ENCODE measurements at regions not wholly inside any gene's neighbourhood (a gene's known extent, or its start where the extent isn't known, plus 50 kb on each side); places are given as distances from the start of the nearest gene placed in this dataset.
"Not testable (repeated sequence)": the region's sequence is repeated elsewhere in the genome, so short reads cannot be mapped to it uniquely, and the experiment has no call there.

- peaks cover 2% of the 10 kb centered on the region for H3K9me3 ChIP-seq (ENCODE audit: control insufficient read depth, low read length)
- intact Hi-C loops (cut with DNase I), result no loop called here
- no peaks in the 10 kb centered on the region for H3K4me1 ChIP-seq (ENCODE audit: control insufficient read depth in 1 of 2, insufficient read depth in 2 of 2, low read length in 2 of 2)
- peak; percentile 19 for ATAC-seq (ENCODE audit: low FRiP score)
- DNase-seq, result no peak
- H3K27me3 ChIP-seq (ENCODE audit: control insufficient read depth in 1 of 2, insufficient read depth in 2 of 2, low read length in 1 of 2), result no peaks in the 10 kb centered on the region
- no peak overlapping the region for H3K27ac ChIP-seq (ENCODE audit: low read depth in 1 of 2, low read length in 2 of 2)
- no peak overlapping the region for H3K4me3 ChIP-seq (ENCODE audit: low read length in 2 of 2)
- 91 to 92% methylated on average over 1 of the region's 1 CpG for WGBS, 2 donors
- no peaks in the 10 kb centered on the region for H3K36me3 ChIP-seq (ENCODE audit: control insufficient read depth in 1 of 2, insufficient read depth in 2 of 2, low read length in 1 of 2)
These were observed 226.0 kb upstream of the PTGER4 start for GRCh38 chr5:40453689-40454088.

- H3K27me3 ChIP-seq (ENCODE audit: control insufficient read depth in 1 of 2, insufficient read depth in 2 of 2, low read length in 1 of 2), result no peaks in the 10 kb centered on the region
- 78 to 87% methylated on average over 5 of the region's 5 CpGs for WGBS, 2 donors
- ATAC-seq (ENCODE audit: low FRiP score) (no peak), DNase-seq (no peak)
- no peak overlapping the region for H3K27ac ChIP-seq (ENCODE audit: low read depth in 1 of 2, low read length in 2 of 2)
- no peaks in the 10 kb centered on the region for H3K4me1 ChIP-seq (ENCODE audit: control insufficient read depth in 1 of 2, insufficient read depth in 2 of 2, low read length in 2 of 2)
- no peaks in the 10 kb centered on the region for H3K36me3 ChIP-seq (ENCODE audit: control insufficient read depth in 1 of 2, insufficient read depth in 2 of 2, low read length in 1 of 2)
- intact Hi-C loops (cut with DNase I), result no loop called here
- H3K4me3 ChIP-seq (ENCODE audit: low read length in 2 of 2), result no peak overlapping the region
- H3K9me3 ChIP-seq (ENCODE audit: control insufficient read depth, low read length), result peaks cover 2% of the 10 kb centered on the region
These were observed 226.7 kb upstream of the PTGER4 start for GRCh38 chr5:40452874-40453624.

GRCh38 chr5:40447438-40447837, 232.3 kb upstream of the PTGER4 start:
- Histone ChIP-seq H3K4me3 (ENCODE audit: low read length in 2 of 2) (no peak overlapping the region), H3K9me3 (ENCODE audit: control insufficient read depth, low read length) (no peaks in the 10 kb centered on the region), H3K4me1 (ENCODE audit: control insufficient read depth in 1 of 2, insufficient read depth in 2 of 2, low read length in 2 of 2) (no peaks in the 10 kb centered on the region), H3K36me3 (ENCODE audit: control insufficient read depth in 1 of 2, insufficient read depth in 2 of 2, low read length in 1 of 2) (no peaks in the 10 kb centered on the region), H3K27me3 (ENCODE audit: control insufficient read depth in 1 of 2, insufficient read depth in 2 of 2, low read length in 1 of 2) (no peaks in the 10 kb centered on the region), H3K27ac (ENCODE audit: low read depth in 1 of 2, low read length in 2 of 2) (no peak overlapping the region)
- ATAC-seq (ENCODE audit: low FRiP score) (no peak), DNase-seq (no peak)
- 8 to 12% methylated on average over 1 of the region's 1 CpG for WGBS, 2 donors
- intact Hi-C loops (cut with DNase I), result no loop called here

- intact Hi-C loops (cut with DNase I), result no loop called here
- Histone ChIP-seq H3K27ac (ENCODE audit: low read depth in 1 of 2, low read length in 2 of 2) (no peak overlapping the region), H3K27me3 (ENCODE audit: control insufficient read depth in 1 of 2, insufficient read depth in 2 of 2, low read length in 1 of 2) (no peaks in the 10 kb centered on the region), H3K4me3 (ENCODE audit: low read length in 2 of 2) (no peak overlapping the region), H3K36me3 (ENCODE audit: control insufficient read depth in 1 of 2, insufficient read depth in 2 of 2, low read length in 1 of 2) (no peaks in the 10 kb centered on the region), H3K9me3 (ENCODE audit: control insufficient read depth, low read length) (no peaks in the 10 kb centered on the region), H3K4me1 (ENCODE audit: control insufficient read depth in 1 of 2, insufficient read depth in 2 of 2, low read length in 2 of 2) (no peaks in the 10 kb centered on the region)
- no peak for DNase-seq
- 26 to 55% methylated on average over 1 of the region's 1 CpG for WGBS, 2 donors
- ATAC-seq (ENCODE audit: low FRiP score), result no peak
These were observed 232.8 kb upstream of the PTGER4 start for GRCh38 chr5:40446910-40447309.

- Histone ChIP-seq H3K27me3 (ENCODE audit: control insufficient read depth in 1 of 2, insufficient read depth in 2 of 2, low read length in 1 of 2) (no peaks in the 10 kb centered on the region), H3K4me3 (ENCODE audit: low read length in 2 of 2) (no peak overlapping the region), H3K36me3 (ENCODE audit: control insufficient read depth in 1 of 2, insufficient read depth in 2 of 2, low read length in 1 of 2) (no peaks in the 10 kb centered on the region), H3K27ac (ENCODE audit: low read depth in 1 of 2, low read length in 2 of 2) (no peak overlapping the region), H3K9me3 (ENCODE audit: control insufficient read depth, low read length) (no peaks in the 10 kb centered on the region), H3K4me1 (ENCODE audit: control insufficient read depth in 1 of 2, insufficient read depth in 2 of 2, low read length in 2 of 2) (no peaks in the 10 kb centered on the region)
- WGBS, 2 donors, result 9 to 11% methylated on average over 2 of the region's 2 CpGs
- DNase-seq, result no peak
- no peak for ATAC-seq (ENCODE audit: low FRiP score)
- intact Hi-C loops (cut with DNase I), result no loop called here
These were observed 237.4 kb upstream of the PTGER4 start for GRCh38 chr5:40442346-40442745.

- H3K27me3 ChIP-seq (ENCODE audit: control insufficient read depth in 1 of 2, insufficient read depth in 2 of 2, low read length in 1 of 2), result no peaks in the 10 kb centered on the region
- intact Hi-C loops (cut with DNase I), result no loop called here
- no peaks in the 10 kb centered on the region for H3K9me3 ChIP-seq (ENCODE audit: control insufficient read depth, low read length)
- H3K4me3 ChIP-seq (ENCODE audit: low read length in 2 of 2), result no peak overlapping the region
- H3K4me1 ChIP-seq (ENCODE audit: control insufficient read depth in 1 of 2, insufficient read depth in 2 of 2, low read length in 2 of 2), result no peaks in the 10 kb centered on the region
- DNase-seq, result no peak
- no peak overlapping the region for H3K27ac ChIP-seq (ENCODE audit: low read depth in 1 of 2, low read length in 2 of 2)
- no peak for ATAC-seq (ENCODE audit: low FRiP score)
- 81 to 82% methylated on average over 4 of the region's 4 CpGs for WGBS, 2 donors
- H3K36me3 ChIP-seq (ENCODE audit: control insufficient read depth in 1 of 2, insufficient read depth in 2 of 2, low read length in 1 of 2), result no peaks in the 10 kb centered on the region
These were observed 238.0 kb upstream of the PTGER4 start for GRCh38 chr5:40441733-40442132.

GRCh38 chr5:40440746-40441145, 239.0 kb upstream of the PTGER4 start:
- Histone ChIP-seq H3K4me1 (ENCODE audit: control insufficient read depth in 1 of 2, insufficient read depth in 2 of 2, low read length in 2 of 2) (no peaks in the 10 kb centered on the region), H3K9me3 (ENCODE audit: control insufficient read depth, low read length) (no peaks in the 10 kb centered on the region), H3K36me3 (ENCODE audit: control insufficient read depth in 1 of 2, insufficient read depth in 2 of 2, low read length in 1 of 2) (no peaks in the 10 kb centered on the region), H3K27me3 (ENCODE audit: control insufficient read depth in 1 of 2, insufficient read depth in 2 of 2, low read length in 1 of 2) (no peaks in the 10 kb centered on the region), H3K27ac (ENCODE audit: low read depth in 1 of 2, low read length in 2 of 2) (no peak overlapping the region), H3K4me3 (ENCODE audit: low read length in 2 of 2) (no peak overlapping the region)
- intact Hi-C loops (cut with DNase I), result no loop called here
- WGBS, 2 donors, result 67 to 73% methylated on average over 1 of the region's 1 CpG
- DNase-seq (no peak), ATAC-seq (ENCODE audit: low FRiP score) (no peak)

GRCh38 chr5:40439103-40439502, 240.6 kb upstream of the PTGER4 start:
- H3K4me1 ChIP-seq (ENCODE audit: control insufficient read depth in 1 of 2, insufficient read depth in 2 of 2, low read length in 2 of 2); H3K36me3 ChIP-seq (ENCODE audit: control insufficient read depth in 1 of 2, insufficient read depth in 2 of 2, low read length in 1 of 2); H3K27ac ChIP-seq (ENCODE audit: low read depth in 1 of 2, low read length in 2 of 2); ATAC-seq (ENCODE audit: low FRiP score); intact Hi-C loops (cut with DNase I); H3K27me3 ChIP-seq (ENCODE audit: control insufficient read depth in 1 of 2, insufficient read depth in 2 of 2, low read length in 1 of 2); DNase-seq; H3K4me3 ChIP-seq (ENCODE audit: low read length in 2 of 2); H3K9me3 ChIP-seq (ENCODE audit: control insufficient read depth, low read length): not testable (repeated sequence)
- 90 to 93% methylated on average over 3 of the region's 3 CpGs for WGBS, 2 donors

GRCh38 chr5:40438646-40439045, 241.1 kb upstream of the PTGER4 start:
- H3K9me3 ChIP-seq (ENCODE audit: control insufficient read depth, low read length); ATAC-seq (ENCODE audit: low FRiP score); H3K27me3 ChIP-seq (ENCODE audit: control insufficient read depth in 1 of 2, insufficient read depth in 2 of 2, low read length in 1 of 2); intact Hi-C loops (cut with DNase I); H3K4me3 ChIP-seq (ENCODE audit: low read length in 2 of 2); H3K36me3 ChIP-seq (ENCODE audit: control insufficient read depth in 1 of 2, insufficient read depth in 2 of 2, low read length in 1 of 2); H3K27ac ChIP-seq (ENCODE audit: low read depth in 1 of 2, low read length in 2 of 2); H3K4me1 ChIP-seq (ENCODE audit: control insufficient read depth in 1 of 2, insufficient read depth in 2 of 2, low read length in 2 of 2): not testable (repeated sequence)
- 96 to 97% methylated on average over 11 to 26 of the region's 26 CpGs for WGBS, 2 donors
- DNase-seq, result peak in 1 of 2 donors; percentile 57

Data from aorta (tissue), 5 donors.